HG03095 (cell line): ENCODE measurements at regions not wholly inside any gene's neighbourhood (a gene's known extent, or its start where the extent isn't known, plus 50 kb on each side); places are given as distances from the start of the nearest gene placed in this dataset.
"Not testable (repeated sequence)": the region's sequence is repeated elsewhere in the genome, so short reads cannot be mapped to it uniquely, and the experiment has no call there.

ENCODE experiments used
- ATAC-seq: cut with Tn5 transposase; IDR thresholded peaks from one replicate; pipeline ENCODE4 v1.9.1; 2021; ENCODE audit warnings: moderate library complexity; ENCODE audit not compliant: unreplicated experiment

DNA sequence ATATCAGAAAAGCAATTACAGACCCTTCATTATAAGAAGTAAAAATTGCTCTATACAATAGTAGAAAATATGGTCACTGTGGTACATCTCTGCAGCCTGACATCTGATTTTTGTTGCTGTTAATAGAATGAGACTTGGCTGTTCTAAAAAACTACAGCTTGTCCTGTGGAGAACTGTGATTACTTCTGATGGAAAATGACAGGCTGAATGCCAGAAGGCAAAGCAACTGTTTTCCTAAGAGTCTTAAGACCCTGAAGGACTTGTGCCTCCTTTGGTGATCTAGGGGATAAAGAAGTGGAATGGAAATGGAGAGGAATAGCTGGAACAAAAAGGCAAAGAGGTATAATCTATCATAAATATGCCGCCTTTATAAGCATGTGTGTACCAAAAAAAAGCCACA lies 314.8 kb downstream of the BCHE start:
- ATAC-seq = no peak

DNA sequence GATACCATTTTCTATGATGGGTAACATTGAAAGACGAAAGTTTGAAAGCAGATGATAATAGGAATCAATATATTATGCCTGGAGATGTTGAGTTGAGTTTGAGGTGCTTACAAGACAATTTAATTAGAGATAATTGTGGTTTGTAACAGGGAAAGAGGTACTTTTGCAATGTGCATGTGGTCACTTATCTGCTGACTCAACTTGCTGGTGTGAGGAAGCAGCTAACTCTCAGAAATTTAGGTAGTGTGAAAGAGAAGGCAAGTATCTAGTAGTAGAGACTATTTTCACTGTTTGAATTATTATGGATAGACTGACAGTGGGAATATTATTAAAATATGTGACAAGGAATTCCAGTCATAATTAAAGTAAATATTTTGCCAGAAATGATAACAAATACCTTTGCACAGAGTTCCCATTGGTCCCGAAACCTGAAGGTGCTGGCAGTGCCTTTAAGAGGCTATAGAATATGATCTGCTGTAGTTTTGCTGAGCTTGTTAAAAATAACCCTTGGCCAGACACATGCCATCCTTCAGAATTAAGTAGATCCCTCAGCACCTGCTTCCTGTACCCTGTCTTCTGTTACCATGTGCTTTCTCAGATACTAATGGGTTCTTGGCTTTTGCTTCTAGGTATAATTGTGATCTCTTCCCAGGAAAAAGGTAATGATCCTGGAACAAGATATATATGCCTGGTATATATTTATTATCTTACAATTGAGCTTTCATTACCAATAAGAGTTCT lies 315.9 kb downstream of the BCHE start:
- no peak for ATAC-seq

DNA sequence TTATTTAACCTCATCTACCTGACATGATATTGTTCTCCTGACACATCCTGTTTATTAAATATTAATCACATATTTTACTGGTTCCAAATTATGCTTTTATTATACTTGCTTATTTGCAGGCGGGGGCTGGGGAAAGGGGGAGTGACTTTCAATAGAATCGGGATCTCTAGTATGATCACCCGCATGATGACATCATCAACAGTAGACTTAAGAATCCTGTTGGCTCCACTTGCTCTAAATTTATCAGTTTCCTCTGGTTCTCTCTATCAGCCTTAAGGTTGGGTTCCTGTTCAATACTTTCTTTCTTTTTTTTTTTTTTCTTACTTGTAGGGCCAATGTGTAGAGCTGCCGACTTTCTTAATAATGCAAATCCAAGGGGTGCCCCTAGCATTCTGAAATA lies 317.5 kb downstream of the BCHE start:
- ATAC-seq = no peak

DNA sequence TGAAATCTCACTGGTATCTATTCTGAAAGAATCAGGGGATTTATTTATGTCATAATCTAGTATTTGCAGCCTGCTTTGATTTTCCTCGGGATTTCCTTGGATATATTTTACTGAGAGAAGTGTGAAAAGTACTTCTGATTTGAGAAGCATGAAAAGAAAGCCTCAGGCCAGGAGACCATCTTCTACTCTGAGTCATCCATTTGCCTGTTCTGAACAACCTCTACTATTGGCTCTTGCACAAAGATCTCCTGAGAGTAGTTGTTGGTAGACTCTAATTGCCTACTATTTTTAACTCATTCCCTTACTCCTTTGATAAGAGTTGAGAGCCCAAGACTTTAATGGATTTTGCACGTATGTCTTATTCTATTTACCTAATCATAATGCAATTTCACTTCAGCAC lies 318.9 kb downstream of the BCHE start:
- no peak for ATAC-seq

DNA sequence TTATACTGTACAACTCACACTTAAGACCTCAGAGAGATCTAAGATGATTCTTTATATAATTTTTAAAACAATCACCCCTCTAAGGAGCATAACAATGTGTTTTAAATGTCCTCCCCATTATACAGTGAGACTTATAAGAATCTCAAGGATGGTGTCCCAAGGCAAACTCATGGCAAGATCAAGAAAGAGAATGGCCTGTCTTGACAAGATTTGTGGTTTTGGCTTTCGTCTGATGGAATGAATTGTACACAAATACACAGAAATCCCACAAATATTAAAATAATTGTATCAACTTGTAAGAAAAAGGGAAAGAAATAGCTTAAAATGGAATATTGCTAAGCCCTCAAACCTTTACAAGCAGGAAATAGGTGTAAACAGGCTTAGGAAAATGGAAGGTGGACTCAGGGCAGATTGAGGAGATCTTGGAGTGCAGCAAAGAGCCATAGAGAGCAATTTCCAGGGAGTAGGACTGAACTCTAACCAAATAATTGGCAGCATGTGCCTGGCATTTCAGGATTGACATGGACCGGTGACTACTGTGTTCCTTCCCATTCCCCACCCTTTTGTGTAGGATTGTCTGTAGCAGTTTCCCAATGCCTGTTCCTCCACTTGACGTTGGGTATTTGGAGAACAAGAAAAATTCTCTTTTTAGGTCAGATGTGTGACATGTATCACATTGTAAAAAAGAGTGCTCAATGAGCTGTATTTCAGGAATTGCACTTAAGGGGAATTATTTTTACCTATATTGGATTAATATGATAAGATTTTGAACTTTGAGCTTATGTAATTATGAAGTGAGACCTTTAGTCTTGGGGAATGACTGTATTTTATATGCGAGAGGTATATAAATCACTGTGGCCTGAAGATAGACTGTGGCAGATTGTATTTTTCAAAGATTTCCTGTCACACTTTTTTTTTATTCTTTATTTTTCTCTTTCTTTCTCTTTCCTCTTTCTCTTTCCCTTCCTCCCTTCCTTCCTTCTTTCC lies 317.8 kb upstream of the SLITRK3 start:
- ATAC-seq = no peak

DNA sequence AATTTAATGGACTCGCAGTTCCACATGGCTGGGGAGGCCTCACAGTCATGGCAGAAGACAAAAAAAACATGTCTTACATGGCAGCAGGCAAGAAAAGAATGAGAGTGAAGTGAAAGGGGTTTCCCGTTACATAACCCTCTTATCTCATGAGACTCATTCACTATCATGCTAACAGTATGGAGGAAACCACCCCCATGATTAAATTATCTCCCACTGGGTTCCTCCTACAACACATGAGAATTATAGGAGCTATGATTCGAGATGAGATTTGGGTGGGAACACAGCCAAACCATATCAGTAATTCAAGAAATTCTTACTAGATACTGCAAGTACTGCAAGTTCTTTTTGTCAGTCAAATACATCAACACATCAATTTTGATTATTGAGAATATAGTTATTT lies 311.4 kb upstream of the SLITRK3 start:
- no peak for ATAC-seq

DNA sequence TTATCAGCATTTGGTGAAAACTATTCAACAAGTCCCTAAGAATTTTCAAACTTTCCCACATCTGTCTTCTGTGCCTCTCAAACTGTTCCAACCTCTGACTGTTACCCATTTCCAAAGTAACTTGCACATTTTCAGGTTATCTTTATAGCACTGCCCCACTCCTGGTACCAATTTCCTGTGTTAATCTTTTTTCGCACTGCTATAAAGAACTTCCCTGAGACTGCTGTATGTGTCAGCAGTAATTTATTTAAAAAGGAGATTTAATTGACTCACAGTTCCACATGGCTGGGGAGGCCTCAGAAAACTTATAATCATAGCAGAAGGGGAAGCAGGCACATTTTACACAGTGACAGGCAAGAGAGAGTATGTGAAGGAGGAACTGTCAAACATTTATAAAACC lies 310.9 kb upstream of the SLITRK3 start:
- ATAC-seq = no peak

DNA sequence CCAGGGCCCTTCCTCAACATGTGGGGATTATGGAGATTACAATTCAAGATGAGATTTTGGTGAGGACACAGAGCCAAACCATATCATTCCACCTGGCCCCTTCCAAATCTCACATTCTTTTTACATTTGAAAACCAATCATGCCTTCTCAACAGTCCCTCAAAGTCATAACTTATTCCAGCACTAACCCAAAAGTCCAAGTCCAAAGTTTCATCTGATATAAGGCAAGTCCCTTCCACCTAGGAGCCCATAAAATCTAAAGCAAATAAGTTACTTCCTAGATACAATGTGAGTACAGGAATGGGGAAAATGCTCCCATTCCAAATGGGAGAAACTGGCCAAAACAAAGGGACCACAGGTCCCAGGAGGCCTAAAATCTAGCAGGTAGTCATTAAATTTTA lies 309.5 kb upstream of the SLITRK3 start:
- ATAC-seq = no peak

DNA sequence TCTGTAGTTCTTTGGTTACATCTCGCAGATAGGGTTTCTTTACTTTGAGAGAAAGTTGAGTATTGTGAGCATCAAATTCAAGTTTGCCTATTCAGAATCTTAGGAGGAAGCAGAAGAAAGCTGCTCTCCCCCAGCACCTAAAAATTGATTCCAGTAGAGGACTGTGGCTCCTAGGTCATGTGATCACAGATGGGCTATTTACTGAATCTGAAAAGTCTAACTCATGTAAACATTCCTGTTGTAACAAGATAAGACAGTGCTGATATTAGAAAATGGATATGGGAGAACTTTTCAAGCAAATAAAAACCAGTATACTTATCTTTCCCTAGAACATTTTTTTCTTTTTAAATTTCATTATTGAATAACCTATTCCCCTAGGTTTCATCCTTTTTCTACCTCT lies 308.4 kb upstream of the SLITRK3 start:
- ATAC-seq = no peak

DNA sequence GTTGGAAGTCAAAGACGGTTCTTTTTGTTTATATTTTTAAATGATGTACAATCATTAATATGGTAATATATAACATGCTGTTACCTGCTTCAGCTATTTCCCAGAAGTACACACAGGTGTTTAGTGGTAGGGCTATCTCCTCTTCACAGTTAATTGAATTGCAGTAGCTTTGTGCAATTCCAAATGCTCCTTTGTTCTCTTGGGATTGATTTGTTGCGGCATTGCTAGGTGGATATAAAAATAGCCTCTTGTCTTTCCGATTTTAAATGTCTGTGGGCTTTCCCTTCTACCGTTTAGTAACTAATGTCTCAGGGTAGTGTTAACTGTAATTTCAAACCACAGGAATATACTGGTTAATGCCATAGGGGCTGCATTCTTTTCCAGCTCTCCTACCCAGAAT lies 307.6 kb upstream of the SLITRK3 start:
- ATAC-seq = no peak

DNA sequence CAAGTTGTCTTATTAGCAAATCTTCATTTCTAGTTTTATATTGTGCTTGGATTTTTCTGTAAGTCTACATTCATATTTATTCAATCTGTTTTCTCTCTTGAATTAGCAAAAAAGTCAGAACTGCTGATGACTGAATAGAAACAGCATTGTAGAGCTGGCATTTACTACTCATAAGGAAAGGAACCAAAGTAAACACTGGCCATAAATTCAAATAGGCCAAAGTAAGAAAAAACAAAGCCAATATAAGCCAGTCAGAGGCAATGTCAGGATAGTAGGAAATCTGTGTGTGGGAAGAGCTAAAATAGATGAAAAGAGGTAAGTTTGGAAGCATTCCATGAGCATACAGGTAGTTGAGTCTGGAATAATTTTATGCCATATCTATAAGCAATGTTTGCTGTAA lies 307.2 kb upstream of the SLITRK3 start:
- no peak for ATAC-seq

DNA sequence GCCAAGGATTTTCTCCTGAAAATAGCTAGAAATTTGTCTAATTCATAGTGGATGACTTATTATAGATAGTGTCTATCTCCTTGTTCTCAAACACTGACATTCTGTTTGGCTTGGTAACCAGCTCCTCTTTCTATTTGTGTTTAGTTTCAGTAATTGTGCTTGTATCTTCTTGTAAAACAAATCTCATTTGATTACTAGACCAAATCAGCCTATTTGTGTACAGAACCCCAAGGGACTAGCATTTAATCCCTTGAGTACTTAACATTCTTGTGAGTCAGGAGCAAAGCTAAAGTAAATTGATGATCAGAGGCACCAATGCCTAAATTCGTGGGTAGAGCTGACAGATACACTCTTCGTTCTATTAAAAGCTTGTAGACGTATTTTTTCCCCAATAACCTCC lies 306.5 kb upstream of the SLITRK3 start:
- ATAC-seq = no peak

DNA sequence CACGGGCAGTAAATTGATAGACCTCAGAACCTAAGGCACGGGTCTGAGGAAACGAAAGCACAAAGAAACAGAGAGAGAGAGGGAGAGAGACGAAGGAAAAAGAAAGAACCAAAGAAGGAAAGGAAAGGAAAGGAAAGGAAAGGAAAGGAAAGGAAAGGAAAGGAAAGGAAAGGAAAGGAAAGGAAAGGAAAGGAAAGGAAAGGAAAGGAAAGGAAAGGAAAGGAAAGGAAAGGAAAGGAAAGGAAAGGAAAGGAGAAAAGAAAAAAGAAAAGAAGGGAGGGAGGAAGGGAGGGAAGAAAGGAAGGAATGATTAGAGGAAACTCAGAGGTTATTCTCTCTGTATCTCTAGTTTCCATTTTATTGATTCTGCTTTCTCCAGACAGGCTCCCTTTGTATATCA lies 302.6 kb upstream of the SLITRK3 start:
- ATAC-seq = not testable (repeated sequence)

DNA sequence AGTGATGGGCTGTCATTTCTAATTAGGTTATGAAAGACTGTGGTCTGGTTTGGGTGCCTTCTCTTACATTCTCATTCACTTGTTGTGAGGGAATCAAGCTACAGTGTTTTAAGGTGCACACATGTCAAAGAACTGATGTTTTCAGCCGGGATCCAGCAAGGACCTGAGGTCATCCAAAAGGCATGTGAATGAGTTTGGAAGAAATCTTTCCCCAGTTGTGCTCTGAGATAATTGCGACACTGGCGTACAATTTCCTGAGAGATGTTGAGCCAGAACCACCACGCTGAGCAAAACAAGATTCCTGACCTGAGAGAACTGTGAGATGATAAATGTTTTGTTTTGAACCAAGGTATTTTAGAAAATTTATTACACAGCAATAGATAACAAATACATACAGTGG lies 295.3 kb upstream of the SLITRK3 start:
- ATAC-seq = no peak

DNA sequence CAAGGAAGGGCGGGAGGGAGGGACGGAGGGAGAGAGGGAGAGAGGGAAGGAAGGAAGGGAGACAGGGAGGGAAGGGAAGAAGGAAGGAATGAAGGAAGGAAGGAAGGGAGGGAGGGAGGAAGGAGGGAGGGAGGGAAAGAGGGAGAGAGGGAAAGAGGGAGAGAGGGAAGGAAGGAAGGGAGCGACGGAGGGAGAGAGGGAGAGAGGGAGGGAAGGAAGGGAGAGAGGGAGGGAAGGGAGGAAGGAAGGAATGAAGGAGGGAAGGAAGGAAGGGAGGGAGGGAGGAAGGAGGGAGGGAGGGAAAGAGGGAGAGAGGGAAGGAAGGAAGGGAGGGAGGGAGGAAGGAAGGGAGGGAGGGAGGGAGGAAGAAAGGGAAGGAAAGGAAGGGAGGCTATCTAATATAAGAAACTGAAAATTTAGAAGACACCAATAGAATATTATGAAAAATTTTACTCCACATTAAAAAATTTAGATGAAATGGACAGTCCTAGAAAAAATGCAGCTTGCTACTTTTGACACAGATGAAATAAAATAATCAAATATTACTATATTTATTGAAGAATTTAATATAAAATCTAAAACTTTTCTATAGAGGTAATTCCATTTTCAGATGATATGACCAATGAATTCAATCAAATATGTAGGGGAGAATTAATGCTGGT lies 280.3 kb upstream of the SLITRK3 start:
- ATAC-seq = no peak

DNA sequence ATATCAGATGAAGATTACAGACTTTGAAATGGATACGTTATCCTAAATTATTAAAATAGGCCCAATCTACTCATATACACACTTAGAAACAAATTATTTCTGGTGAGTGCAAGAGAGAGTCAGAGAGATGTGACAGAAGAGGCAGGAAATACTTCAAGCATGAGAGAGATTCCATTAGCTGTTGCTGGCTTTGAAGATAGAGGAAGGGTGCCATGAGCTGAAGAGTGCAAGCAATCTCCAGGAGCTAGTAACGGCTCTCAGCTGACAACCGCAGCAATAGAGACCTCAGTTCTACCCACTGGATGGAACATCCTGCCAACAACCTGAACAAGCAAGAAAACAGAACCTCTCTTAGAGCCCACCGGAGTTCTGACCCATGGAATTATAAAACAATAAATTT lies 270.7 kb upstream of the SLITRK3 start:
- ATAC-seq = no peak

DNA sequence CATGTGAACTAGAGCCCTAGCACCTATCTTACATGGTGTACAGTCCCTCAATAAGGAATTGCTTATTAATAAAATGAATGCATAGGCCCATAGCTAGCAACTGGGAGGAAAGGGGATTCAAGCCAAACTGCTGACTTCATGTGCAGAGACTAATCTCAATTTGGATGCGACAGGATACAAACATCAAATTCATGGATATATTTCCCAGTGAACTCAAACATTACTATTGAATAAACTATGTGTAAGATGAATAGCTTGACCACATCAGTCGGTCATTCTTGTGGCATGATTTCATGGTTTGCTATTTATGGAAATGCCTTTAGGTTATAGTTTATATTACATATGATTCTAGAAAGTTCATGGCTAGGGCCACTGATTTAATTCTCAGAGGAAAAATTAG lies 268.6 kb upstream of the SLITRK3 start:
- no peak for ATAC-seq

DNA sequence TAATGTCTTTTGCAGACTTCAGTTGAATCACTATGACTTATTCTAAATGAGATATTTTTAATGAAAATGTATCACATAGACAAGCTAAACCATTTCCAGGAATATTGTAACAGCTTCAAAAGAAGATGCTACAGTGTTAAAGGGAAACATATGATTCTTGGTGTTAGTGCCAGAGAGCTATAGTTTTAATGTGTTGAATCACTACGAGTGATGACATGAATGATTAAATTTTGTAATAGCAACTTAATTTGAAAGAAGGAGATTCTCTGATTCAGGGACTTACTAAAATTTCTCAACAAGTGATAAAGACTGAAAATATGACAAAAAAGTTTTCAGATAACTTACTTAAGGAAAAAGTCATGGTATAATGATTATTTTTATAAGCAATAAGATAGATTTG lies 267.3 kb upstream of the SLITRK3 start:
- no peak for ATAC-seq

DNA sequence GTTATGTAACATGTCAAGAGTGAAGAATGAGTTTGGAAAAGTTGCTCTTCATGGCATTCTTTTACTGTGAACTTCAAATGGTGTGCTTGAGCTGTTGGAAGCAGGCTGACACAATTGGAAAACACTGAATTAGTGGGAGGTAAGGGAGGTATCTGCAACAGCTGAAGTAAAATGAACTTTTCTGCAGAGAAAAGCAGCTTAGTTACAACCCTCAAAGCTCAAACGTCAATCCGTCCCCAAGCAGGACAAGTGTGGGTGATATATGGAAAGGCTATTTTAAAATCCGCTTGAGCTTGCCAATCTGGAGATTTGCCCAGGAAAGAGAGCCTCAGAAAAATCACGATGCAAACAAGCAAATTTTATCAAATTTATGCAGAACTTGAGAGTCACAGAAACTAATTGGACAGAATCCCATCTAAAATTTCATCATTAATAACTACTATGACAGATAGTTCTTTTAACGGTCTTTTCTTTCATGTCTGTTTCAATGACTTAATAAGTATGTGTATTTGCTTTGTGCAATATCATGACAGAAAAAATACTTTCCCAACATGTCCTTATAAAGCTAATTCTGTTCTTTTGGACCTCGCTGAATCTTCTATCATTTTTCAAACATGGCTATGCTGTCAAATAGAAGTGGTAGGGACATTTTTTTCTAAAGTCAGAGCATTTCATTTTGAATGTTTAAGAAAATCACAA lies 266.6 kb upstream of the SLITRK3 start:
- no peak for ATAC-seq

DNA sequence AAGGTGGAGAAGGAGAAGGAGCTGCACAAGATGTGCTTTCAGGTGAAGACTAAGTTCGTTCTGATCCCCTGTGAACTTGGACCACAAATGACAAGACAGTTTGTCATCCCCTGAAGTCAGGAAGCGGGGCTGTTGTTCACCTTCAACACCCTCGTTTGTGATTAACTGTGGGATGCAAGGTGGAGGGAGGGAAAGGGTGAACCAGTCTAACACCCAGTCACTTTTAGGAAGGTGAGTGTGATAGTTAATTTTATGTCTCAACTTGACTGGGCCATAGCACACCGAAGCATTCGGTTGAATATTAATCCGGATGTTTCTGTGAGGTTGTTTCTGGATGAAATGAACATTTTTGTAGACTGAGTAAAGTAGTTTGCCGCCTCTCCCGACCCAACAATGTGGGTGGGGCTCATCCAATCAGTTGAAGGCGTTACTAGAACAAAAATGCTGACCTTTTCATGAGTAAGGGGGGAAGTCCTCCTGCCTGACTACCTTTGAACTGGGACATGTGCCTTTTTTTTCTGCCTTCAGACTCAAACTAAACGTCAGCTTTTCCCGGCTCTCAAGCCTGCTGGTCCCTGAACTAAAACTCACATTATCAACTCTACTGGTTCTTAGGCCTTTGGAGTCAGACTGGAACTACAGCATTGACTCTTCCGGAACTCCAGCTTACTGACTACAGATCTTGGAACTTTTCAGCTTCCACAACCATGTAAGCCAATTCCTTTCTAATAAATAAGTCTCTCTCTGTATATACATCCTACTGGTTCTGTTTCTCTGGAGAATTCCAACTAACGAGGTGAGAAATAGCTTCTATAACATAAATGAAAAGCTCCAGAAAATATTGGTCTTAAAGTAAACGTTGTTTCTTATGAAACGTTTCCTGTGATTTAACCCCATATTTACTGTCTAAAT lies 264.0 kb upstream of the SLITRK3 start:
- no peak for ATAC-seq
